ENCODE measurements at regions not wholly inside any gene's neighbourhood (a gene's known extent, or its start where the extent isn't known, plus 50 kb on each side); places are given as distances from the start of the nearest gene placed in this dataset.
"Not testable (repeated sequence)": the region's sequence is repeated elsewhere in the genome, so short reads cannot be mapped to it uniquely, and the experiment has no call there.

- DNase-seq = peak; percentile 62
These were observed 50.7 kb downstream of the PPIAL4D start for GRCh38 chr1:145191272-145191675.

DNA sequence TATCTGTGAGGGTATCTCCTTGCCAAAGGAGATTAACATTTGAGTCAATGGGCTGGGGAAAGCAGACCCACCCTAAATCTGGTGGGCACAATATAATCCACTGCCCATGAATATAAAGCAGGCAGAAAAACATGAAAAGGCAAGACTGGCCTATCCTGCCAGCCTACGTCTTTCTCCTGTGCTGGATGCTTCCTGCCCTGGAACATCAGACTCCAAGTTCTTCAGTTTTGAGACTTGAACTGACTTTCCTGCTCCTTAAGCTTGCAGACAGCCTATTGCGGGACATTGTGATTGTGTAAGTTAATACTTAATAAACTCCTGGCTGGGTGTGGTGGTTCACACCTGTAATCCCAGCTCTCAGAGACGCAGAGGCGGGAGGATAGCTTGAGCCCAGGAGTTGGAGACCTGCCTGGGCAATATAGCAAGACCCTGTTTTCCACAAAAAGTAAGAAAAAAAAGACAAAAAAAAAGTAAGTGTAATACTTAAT lies 52.4 kb downstream of the PPIAL4D start:
- DNase-seq = not testable (repeated sequence)

DNA sequence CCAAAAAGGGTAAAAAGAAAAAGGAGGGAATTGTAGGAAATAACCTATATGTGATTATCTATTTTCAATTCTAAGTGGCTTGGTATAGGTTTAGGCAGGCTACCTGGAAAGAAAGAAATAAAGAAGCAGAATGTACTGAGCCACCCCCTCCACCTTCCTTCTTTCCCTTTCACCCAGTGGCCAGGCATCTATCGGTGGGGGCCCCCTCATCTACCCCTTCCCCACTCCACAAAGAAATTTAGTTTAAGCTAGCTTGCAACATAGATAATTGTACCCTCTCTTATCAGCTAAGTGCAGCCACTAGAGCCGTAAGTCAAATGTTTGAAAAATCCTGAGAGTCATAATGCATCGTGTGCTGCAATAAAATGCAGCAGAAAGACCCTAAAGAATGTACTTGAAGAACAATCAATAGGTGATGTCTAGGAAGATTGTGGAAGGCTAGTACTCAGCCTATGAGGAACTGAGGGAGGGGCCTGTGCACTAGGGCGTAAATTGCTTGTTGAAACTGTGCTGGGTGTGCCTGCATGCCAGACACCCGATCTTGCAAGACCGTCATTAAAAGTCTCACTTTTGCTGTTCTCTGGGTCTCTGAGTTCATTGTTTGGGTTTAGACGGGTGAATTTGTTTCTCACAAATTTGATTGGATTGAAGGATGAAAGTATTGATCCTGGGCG lies 53.0 kb downstream of the PPIAL4D start:
- not testable (repeated sequence) for DNase-seq

DNA sequence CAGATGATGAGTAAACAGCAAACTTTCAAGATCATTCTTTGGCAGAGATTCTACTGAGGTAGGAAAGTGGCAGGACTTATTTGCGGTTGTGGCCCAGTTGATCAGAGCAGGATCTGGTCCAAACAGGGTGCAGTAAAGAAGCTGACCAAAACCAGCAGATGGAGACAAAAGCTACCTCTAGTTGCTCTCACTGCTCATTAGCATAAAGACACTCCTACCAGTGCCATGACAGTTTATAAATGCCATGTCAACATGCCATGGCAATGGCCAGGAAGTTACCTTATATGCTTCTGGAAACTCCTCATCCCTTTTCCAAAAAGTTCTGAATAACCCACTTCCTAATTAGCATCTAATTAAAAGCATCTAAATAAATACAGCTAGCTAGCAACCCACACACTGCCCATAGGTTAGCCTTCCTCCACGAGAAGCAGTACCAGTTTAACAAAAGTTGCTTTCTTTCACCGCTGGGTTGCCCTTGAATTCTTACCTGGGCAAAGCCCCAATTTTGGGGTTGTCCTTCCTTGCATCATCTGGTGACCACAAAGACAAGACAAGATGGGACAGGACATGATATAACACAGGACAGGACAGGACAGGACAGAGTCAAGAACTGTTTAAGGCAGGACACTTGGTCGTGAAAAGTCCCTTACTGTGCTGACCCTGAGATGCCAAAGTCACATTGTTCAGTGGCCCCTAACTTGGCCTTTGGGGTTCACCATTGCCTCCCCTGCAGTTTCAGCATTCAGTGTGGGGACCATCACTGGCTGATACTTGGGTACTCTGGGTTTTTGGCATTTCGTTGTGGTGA lies 59.2 kb downstream of the PPIAL4D start:
- not testable (repeated sequence) for DNase-seq

- not testable (repeated sequence) for DNase-seq
These were observed 65.6 kb downstream of the PPIAL4D start for GRCh38 chr1:145176285-145176925.

- not testable (repeated sequence) for DNase-seq
These were observed 67.6 kb downstream of the PPIAL4D start for GRCh38 chr1:145174377-145174776.

DNA sequence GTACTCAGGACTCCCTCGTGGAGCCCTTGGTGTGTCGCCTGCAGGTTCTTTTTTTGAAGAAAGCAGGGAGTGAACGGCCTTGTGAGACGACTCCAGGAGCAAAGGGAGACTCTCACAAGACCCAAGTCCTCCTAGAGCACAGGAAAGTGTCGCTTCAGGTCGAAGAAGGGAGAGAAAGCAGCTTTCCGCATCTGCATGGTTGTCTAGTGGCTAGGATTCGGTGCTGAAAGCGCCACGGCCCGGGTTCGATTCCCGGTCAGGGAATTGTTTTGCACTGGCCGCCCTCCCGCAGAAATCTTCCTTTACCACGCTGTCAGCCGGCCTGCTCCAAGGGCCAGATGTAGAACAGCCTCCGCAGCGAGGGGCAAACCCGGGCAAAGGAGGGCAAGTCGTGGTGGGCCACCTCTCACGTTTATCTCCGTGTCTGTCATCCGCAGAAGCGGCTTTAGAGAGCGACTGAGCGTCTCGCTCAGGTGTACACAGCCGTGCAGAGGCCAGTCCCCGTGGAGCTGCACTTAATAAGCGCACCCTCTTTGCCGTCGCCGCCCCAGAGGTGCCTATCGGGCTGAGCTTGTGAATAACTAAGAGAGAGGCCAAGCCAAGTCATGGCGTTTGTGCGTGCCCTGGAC lies 72.6 kb downstream of the FAM72D start:
- not testable (repeated sequence) for DNase-seq

DNA sequence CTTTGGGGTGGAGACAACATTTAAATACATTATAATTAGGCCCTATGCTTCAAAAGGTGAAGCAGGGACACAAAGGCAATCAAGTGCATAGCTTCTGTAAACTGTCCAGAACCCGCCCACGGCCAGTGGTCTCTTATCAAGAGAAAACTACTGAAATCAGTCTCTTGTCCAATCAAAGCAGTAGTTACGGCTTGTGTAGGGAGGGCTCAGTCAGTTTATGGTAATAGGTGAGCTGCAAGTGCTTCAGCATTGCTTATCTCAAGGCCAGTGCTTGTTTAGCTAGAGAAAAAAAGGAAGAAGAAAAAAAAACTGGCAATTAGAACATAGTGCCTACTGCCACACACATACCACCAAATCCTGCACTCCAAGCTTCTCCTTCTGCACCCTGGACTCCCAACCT lies 68.6 kb downstream of the FAM72D start:
- DNase-seq = not testable (repeated sequence)

Measured in NCI-H82 (cell line).